ENCODE measurements at regions not wholly inside any gene's neighbourhood (a gene's known extent, or its start where the extent isn't known, plus 50 kb on each side); places are given as distances from the start of the nearest gene placed in this dataset.
A peak's percentile ranks its signal among the peaks of the same experiment; 100 is the strongest.

GRCh38 chr6:87995461-87995860, 52.2 kb upstream of the SPACA1 start:
- DNase-seq = no peak

GRCh38 chr6:87993356-87993755, 54.3 kb upstream of the SPACA1 start:
- DNase-seq = no peak

GRCh38 chr6:87990871-87991270, 56.8 kb upstream of the SPACA1 start:
- DNase-seq = no peak

- DNase-seq = no peak
Measured at GRCh38 chr6:87982134-87982533, 65.5 kb upstream of the SPACA1 start.

- DNase-seq = no peak
Measured at GRCh38 chr6:87979737-87980136, 67.9 kb upstream of the SPACA1 start.

- no peak for DNase-seq
Measured at GRCh38 chr6:87976616-87977015, 71.0 kb upstream of the SPACA1 start.

GRCh38 chr6:87975561-87975960, 72.1 kb upstream of the SPACA1 start:
- no peak for DNase-seq

- no peak for DNase-seq
Measured at GRCh38 chr6:87972279-87972678, 75.4 kb upstream of the SPACA1 start.

GRCh38 chr6:87971605-87972262, 75.9 kb upstream of the SPACA1 start:
- peak; percentile 68 for DNase-seq

GRCh38 chr6:87968435-87969278, 79.0 kb upstream of the SPACA1 start:
- DNase-seq = peak; percentile 66

- no peak for DNase-seq
Measured at GRCh38 chr6:87965806-87966205, 81.8 kb upstream of the SPACA1 start.

- no peak for DNase-seq
Measured at GRCh38 chr6:87959083-87959482, 88.6 kb upstream of the SPACA1 start.

- DNase-seq = no peak
Measured at GRCh38 chr6:87951751-87952150, 95.9 kb upstream of the SPACA1 start.

- no peak for DNase-seq
Measured at GRCh38 chr6:87950614-87951013, 97.0 kb upstream of the SPACA1 start.

GRCh38 chr6:87949194-87949593, 98.4 kb upstream of the SPACA1 start:
- no peak for DNase-seq

GRCh38 chr6:87946669-87947068, 101.0 kb upstream of the SPACA1 start:
- no peak for DNase-seq

GRCh38 chr6:87945966-87946365, 101.7 kb upstream of the SPACA1 start:
- DNase-seq = no peak

GRCh38 chr6:87945181-87945580, 102.5 kb upstream of the SPACA1 start:
- DNase-seq = no peak

- peak; percentile 92 for DNase-seq
Measured at GRCh38 chr6:87944541-87944954, 103.1 kb upstream of the SPACA1 start.

- no peak for DNase-seq
Measured at GRCh38 chr6:87943191-87943590, 104.5 kb upstream of the SPACA1 start.

- no peak for DNase-seq
Measured at GRCh38 chr6:87941556-87942358, 105.9 kb upstream of the SPACA1 start.

- no peak for DNase-seq
Measured at GRCh38 chr6:87939776-87940175, 107.9 kb upstream of the SPACA1 start.

GRCh38 chr6:87938287-87938686, 109.4 kb upstream of the SPACA1 start:
- DNase-seq = no peak

GRCh38 chr6:87936065-87936464, 111.6 kb upstream of the SPACA1 start:
- DNase-seq = no peak

Measured in islet precursor cell (in vitro differentiated cells).